ENCODE measurements at regions not wholly inside any gene's neighbourhood (a gene's known extent, or its start where the extent isn't known, plus 50 kb on each side); places are given as distances from the start of the nearest gene placed in this dataset.

DNA sequence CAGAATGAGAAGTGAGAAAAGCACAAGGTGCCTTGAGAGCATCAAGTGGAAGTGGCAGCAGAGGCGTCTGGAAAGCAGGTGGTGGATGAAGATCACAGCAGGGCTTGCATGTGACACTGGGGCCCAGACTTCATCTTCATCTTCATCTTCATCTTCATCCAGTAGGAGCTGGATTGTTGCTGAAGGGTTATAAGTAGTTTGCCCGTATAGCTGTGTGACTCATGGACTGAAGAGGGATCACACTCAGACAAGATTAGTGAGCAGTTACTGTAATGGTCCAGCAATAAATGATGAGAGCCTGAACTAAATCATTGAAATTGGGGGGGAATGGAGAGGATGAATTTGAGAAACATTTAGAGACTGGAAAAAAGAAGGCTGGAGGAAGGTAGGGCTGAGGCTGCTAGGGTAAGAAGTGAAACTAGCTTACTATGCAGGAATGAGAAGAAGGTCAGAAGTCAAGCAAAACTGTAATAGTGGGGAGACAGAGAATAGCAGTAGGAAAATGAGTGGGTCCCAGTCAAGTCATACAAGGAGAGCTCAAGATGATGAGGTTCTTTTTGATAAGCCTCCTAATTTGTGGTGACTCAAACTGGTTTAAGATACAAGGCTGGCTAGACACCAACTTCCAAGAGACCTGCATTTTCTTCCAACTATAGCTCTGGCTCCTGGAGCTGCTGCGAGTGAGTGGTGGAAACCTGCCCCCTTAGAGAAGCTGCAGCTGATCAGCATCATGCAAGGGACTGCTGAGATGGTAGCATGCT lies 92.3 kb upstream of the BEND6 start:
- no peak for DNase-seq

DNA sequence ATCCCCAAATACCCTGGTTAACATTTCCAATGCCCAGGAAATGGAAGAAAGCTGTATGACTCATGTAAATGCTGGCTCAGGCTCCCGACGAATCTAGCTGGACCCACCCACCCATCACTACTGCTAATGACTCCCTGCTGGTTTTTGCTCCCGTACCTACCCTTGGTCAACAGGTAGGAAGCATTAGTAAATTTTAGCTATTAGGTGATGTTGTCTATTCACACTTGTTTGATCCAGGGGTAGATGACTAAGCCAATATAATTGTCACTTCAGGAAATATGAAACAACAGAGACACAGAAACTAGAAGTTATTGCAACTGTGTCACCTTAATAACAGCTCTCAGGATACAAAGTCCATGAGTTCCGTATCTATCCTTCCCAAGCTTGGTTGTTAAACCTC lies 94.4 kb upstream of the BEND6 start:
- DNase-seq: no peak

DNA sequence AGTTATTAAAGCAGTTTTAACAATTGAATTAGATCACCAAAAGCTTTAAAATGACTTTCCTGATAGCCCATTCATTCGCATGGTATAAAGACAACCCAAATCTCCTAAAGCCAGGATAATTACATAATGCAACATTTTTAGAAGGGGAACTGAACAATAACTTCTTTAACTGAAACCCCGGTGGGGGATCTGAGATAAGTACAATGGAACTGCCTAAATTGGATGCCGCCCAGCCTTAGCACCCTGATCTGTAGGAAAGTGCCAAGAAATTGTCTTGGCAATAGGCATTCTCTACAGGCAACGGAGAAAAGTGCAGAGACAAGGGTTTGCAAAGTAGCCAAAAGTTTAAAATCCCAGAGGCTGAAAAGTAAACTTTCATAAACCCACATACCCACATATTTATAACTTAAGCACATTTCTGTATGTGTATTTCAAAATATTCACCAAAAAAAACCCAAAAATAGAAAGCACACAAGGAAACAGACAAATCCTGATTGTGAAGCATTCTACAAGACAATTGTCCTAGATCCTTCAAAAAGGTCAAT lies 98.8 kb upstream of the BEND6 start:
- peak; percentile 67 for DNase-seq

DNA sequence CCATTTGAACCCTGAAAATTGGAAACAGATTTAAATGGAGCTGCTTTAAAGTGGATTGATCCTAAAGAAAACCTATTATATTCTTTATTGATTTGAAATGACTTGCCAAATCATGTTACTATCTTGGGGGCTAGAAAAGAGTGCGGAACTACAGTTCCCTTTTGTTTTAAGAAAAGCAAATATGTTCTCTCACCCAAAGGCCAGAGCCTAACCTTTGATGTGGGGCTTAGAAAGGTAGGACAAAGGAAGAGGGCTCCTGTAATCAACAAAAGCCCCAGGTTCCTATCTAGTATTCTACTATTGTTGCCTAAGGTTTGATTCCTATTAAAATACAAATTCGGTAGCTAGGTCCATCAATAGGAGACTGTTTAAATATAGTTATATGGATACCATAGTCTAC lies 100.8 kb upstream of the BEND6 start:
- no peak for DNase-seq

- DNase-seq: no peak
These were observed 101.4 kb upstream of the BEND6 start for GRCh38 chr6:56853541-56853940.

GRCh38 chr6:56852260-56853010 lies 102.5 kb upstream of the BEND6 start:
- no peak for DNase-seq

DNA sequence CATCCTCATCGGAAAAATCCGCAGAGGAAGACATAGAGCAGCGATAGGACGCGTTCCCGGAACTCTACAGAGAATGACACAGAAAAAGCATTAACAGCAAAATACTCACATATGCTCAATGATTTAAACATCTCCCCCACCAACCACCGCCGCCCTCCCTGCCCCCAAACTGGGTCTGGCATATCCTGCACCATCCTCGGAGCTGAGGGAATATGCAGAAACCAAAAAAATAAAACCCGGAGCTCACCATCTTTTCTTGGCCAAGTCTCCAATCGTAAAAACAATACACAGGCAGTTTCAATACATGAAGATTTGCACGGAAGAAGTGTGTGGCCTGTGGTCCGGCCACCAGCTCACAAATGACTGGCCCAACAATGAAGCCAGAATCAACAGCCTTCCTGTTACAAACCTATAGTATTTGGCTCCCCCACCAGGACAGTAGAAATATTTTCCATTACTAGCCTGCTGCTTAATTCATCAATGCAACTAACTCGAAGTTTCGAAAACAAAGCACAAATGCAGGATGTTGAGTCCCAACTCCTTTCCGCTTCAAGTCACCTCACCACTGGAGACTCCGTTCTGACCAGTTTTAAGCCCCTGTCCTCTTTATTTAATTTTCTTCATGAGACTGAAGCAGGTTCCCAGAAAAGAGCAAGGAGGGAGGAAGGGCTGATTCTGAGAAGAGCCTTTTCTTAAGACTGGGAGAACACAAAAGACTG lies 103.2 kb upstream of the BEND6 start:
- peak; percentile 92 for DNase-seq

DNA sequence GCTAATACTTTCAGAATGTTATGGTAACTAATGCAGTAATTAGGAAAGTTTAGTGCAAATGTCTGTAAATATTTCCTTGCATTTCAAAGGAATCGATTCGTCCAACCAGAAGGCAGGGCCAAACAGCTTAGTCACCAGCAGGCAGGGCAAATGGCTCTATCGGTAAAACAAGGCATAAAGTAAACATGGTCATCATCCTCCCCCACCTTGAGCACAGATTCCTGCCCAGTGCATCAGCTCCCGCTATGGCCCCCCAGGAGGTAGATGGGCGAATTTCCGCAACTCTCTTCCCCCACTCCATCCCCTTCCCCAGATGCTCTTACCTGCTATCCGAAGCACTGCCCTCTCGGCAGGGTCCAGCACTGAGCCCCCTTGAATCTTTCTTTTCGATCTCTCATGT lies 103.8 kb upstream of the BEND6 start:
- DNase-seq: peak; percentile 10

DNA sequence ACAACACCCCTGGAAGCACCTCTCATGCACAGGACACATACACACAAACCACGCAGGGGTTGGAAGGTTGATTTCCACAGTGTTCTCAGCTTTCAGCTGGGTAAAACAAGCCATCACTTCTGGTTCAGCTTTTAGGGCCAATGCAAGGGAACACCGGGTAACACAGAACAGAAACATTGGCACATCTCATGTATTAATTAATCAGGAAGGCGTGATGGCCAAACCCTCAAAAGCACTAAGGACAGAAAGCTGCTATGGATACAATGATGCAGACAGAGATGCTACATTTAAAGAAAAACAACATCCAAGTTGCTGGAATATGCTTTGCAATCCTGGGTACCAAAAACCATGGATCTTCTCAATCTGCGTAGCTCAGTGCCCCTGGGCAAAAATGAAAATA lies 104.3 kb upstream of the BEND6 start:
- DNase-seq: no peak

GRCh38 chr6:56849896-56850295 lies 105.0 kb upstream of the BEND6 start:
- DNase-seq: no peak

DNA sequence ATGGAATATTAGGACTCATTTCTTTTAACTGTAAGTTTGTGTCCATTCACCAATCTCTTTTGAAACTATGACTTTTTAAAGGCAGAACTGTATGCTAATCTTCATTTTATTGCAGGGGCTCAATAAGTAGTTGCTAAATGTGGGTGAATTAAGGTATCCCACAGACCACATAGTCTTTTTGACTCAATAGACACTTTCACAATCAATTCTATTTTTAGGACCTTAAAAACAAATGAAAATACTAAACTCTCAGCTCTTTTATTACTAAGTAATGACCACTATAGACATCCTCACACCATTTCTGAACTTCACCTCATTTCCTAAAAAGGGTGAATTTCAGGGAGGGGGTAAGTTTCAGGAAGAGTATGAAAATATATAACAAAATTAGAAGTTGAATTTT lies 106.8 kb upstream of the BEND6 start:
- no peak for DNase-seq

DNA sequence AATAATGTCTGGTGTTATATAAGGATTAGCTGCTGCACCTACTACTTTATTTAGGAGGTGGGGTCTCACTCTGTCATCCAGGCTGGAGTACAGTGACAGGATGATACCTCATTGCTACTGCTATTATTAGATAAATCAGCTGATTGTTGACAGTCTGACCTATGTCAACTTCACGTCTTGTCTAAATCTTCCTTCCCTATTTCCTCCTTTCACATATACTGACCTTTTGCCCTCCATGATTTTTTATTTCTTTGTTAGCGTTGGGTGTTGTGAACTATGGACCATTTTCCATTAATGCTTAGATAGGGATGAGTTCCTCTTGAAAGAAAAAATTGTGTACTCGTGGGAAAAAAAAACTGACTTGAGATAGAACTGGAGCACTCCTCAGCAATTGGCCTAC lies 109.9 kb upstream of the BEND6 start:
- DNase-seq: no peak

DNA sequence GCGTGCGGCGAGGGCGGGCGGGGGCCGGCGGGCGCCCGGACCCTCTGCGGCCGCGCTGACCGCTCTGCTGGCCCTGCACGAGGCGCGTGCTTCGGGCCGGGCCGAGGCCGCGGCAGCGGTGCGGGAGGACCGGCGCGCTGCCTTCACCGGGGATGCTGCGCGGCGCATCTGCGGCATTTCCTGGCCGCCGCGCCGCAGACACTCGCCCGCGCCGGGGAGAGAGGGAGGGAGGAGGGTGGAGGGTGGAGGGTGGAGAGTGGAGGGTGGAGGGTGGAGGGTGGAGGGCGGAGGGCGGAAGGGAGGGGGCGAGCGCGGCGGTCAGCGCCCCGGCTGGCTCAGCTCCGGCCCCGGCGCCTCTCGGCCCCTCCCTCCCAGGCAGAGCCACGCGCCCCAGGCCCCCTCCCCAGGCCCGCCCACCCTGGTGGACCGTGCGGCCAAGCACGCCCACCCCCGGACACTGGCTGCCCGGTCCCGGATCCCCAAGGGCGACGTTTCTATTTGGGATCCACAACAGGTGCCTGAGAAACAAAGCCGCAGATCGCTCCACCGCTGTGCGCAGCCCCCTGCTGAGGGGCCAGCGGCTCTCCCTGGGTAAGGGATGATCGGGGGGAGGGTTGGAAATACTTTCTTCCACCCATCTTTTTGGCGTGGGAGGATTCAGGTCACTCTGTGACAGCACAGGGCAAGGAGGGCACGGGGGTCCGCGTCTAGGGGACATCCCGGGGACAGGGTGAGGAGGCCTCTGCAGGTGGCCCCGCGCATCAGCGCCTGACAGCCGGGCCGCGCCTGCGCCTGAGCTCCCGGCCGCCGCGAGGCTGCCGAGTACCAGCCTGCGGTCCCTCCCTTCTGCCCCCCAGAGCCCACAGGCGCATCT lies 111.2 kb upstream of the BEND6 start:
- DNase-seq: peak; percentile 95

- peak; percentile 71 for DNase-seq
These were observed 112.0 kb upstream of the BEND6 start for GRCh38 chr6:56842686-56843475.

- no peak for DNase-seq
These were observed 113.2 kb upstream of the BEND6 start for GRCh38 chr6:56841751-56842150.

DNA sequence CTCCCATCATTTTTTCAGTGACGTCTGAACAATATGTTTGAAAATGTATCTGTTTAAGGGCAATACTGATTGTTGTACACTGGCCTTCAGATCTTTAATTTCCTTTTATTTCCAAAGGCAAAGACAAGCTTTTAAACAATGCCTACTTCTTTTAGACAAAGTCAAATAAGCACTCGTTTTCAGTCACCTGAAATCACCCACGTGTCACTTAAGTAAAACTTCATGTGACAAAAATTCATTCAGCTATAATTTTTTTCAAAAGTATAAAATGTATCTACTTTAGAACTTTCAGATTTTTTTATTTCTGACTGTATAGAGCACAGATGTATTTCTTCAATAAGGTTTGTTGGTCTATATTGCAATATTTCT lies 113.5 kb upstream of the BEND6 start:
- DNase-seq: no peak

GRCh38 chr6:56840467-56841380 lies 114.2 kb upstream of the BEND6 start:
- peak; percentile 34 for DNase-seq

- DNase-seq: no peak
These were observed 115.2 kb upstream of the BEND6 start for GRCh38 chr6:56839533-56840183.

DNA sequence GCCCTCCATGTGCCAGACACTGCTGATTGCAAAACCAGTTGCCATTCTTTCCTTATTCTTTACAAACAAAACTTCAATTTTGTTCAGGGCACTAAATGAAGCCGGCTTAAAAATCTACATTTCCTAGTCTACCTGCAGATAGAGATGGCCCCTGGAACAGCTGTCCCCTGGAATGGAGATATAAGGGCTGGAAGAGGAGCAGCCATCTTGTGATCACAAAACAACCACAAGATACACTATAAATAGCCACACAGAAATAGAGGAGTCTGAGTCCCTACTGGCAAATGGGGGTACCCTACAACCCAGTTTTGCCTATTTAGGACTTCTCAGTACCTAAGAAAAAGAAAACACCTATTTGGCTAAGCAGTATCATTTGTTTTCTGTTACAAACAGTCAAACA lies 115.9 kb upstream of the BEND6 start:
- DNase-seq: no peak

DNA sequence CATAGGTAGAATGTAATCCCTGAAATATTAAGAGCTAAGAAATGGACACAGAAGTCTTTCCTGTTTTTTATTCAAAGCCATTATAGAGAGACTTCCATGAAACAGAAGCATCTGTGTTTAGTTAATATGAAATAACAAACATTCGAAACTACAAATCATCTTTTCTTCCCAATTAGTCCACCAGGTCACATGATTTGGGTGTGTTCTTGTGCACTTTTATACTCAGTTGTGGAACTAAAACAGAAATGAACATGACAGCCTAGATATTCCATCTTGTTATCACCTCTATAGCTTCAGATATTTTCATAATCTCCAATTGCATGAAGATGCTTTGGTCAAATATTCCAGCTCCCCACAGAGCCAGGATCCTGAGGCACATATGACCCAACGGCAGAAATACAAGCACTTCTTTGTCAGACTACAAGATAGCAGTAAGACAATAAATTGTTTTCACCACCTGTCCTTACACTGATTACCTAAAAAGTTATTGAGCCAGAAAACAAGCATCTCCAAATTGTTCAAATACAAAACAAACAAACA lies 116.8 kb upstream of the BEND6 start:
- DNase-seq: no peak

Measured in hematopoietic multipotent progenitor cell treated with erythropoietin and hydrocortisone succinate and interleukin-3 and kit ligand, for 4 days (in vitro differentiated cells).